ENCODE measurements at regions not wholly inside any gene's neighbourhood (a gene's known extent, or its start where the extent isn't known, plus 50 kb on each side); places are given as distances from the start of the nearest gene placed in this dataset.
"Not testable (repeated sequence)": the region's sequence is repeated elsewhere in the genome, so short reads cannot be mapped to it uniquely, and the experiment has no call there.

- Histone ChIP-seq H3K9ac (ENCODE audit: low read length in 3 of 3) (no peak overlapping the region), H3K27me3 (ENCODE audit: control insufficient read depth, insufficient read depth, low read length) (no peaks in the 10 kb centered on the region), H3K36me3 (ENCODE audit: control insufficient read depth in 2 of 3, insufficient read depth in 3 of 3, low read length in 3 of 3) (no peaks in the 10 kb centered on the region), H3K9me3 (ENCODE audit: control insufficient read depth in 2 of 3, insufficient read depth in 1 of 3, low read length in 3 of 3) (no peaks in the 10 kb centered on the region), H3K4me3 (ENCODE audit: low read length in 3 of 3) (no peak overlapping the region), H3K27ac (ENCODE audit: low read depth in 2 of 2, low read length in 2 of 2) (no peak overlapping the region), H3K4me1 (ENCODE audit: control insufficient read depth in 2 of 3, insufficient read depth in 2 of 3, low read depth in 1 of 3, low read length in 3 of 3) (no peaks in the 10 kb centered on the region)
- intact Hi-C loops (cut with DNase I) = no loop called here
- FAIRE-seq (no peak), DNase-seq (no peak)
- TF ChIP-seq CTCF (IDR thresholded peaks at IDR 0.05; ENCODE audit: borderline replicate concordance, extremely low read depth, insufficient read depth) = no peak
Measured at GRCh38 chr3:28056806-28057205, 184.6 kb upstream of the CMC1 start.

- Histone ChIP-seq H3K4me1 (ENCODE audit: control insufficient read depth in 2 of 3, insufficient read depth in 2 of 3, low read depth in 1 of 3, low read length in 3 of 3) (no peaks in the 10 kb centered on the region), H3K27ac (ENCODE audit: low read depth in 2 of 2, low read length in 2 of 2) (no peak overlapping the region), H3K36me3 (ENCODE audit: control insufficient read depth in 2 of 3, insufficient read depth in 3 of 3, low read length in 3 of 3) (no peaks in the 10 kb centered on the region), H3K9ac (ENCODE audit: low read length in 3 of 3) (no peak overlapping the region), H3K4me3 (ENCODE audit: low read length in 3 of 3) (no peak overlapping the region), H3K9me3 (ENCODE audit: control insufficient read depth in 2 of 3, insufficient read depth in 1 of 3, low read length in 3 of 3) (no peaks in the 10 kb centered on the region), H3K27me3 (ENCODE audit: control insufficient read depth, insufficient read depth, low read length) (no peaks in the 10 kb centered on the region)
- no peak for TF ChIP-seq CTCF (IDR thresholded peaks at IDR 0.05; ENCODE audit: borderline replicate concordance, extremely low read depth, insufficient read depth)
- intact Hi-C loops (cut with DNase I) = no loop called here
- DNase-seq (no peak), FAIRE-seq (no peak)
Measured at GRCh38 chr3:28057539-28057938, 183.9 kb upstream of the CMC1 start.

GRCh38 chr3:28059199-28059598 is 182.2 kb upstream of the CMC1 start:
- FAIRE-seq; H3K9me3 ChIP-seq (ENCODE audit: control insufficient read depth in 2 of 3, insufficient read depth in 1 of 3, low read length in 3 of 3); H3K36me3 ChIP-seq (ENCODE audit: control insufficient read depth in 2 of 3, insufficient read depth in 3 of 3, low read length in 3 of 3); H3K4me1 ChIP-seq (ENCODE audit: control insufficient read depth in 2 of 3, insufficient read depth in 2 of 3, low read depth in 1 of 3, low read length in 3 of 3); intact Hi-C loops (cut with DNase I); H3K27ac ChIP-seq (ENCODE audit: low read depth in 2 of 2, low read length in 2 of 2); H3K9ac ChIP-seq (ENCODE audit: low read length in 3 of 3); H3K27me3 ChIP-seq (ENCODE audit: control insufficient read depth, insufficient read depth, low read length); H3K4me3 ChIP-seq (ENCODE audit: low read length in 3 of 3); DNase-seq: not testable (repeated sequence)

- H3K9ac ChIP-seq (ENCODE audit: low read length in 3 of 3) = no peak overlapping the region
Measured at GRCh38 chr3:28066020-28066419, 175.4 kb upstream of the CMC1 start.

More at GRCh38 chr3:28066020-28066419, 175.4 kb upstream of the CMC1 start:
- H3K27me3 ChIP-seq (ENCODE audit: control insufficient read depth, insufficient read depth, low read length) = no peaks in the 10 kb centered on the region
- intact Hi-C loops (cut with DNase I) = no loop called here
- H3K27ac ChIP-seq (ENCODE audit: low read depth in 2 of 2, low read length in 2 of 2) = no peak overlapping the region
- DNase-seq (no peak), FAIRE-seq (no peak)
- H3K36me3 ChIP-seq (ENCODE audit: control insufficient read depth in 2 of 3, insufficient read depth in 3 of 3, low read length in 3 of 3) = no peaks in the 10 kb centered on the region
- peaks cover 0 to 4% (median 3%) of the 10 kb centered on the region in 3 donors for H3K9me3 ChIP-seq (ENCODE audit: control insufficient read depth in 2 of 3, insufficient read depth in 1 of 3, low read length in 3 of 3)
- no peak overlapping the region for H3K4me3 ChIP-seq (ENCODE audit: low read length in 3 of 3)
- TF ChIP-seq CTCF (IDR thresholded peaks at IDR 0.05; ENCODE audit: borderline replicate concordance, extremely low read depth, insufficient read depth) = no peak
- no peaks in the 10 kb centered on the region for H3K4me1 ChIP-seq (ENCODE audit: control insufficient read depth in 2 of 3, insufficient read depth in 2 of 3, low read depth in 1 of 3, low read length in 3 of 3)
